Tongue (tissue), 1 donor: ENCODE measurements at regions not wholly inside any gene's neighbourhood (a gene's known extent, or its start where the extent isn't known, plus 50 kb on each side); places are given as distances from the start of the nearest gene placed in this dataset.

ENCODE experiments used
- DNase-seq: peaks from one replicate; pipeline ENCODE4 v3.0.0-alpha.2; 2015

- no peak for DNase-seq
Observed at GRCh38 chr6:15027472-15027871, 218.4 kb upstream of the JARID2 start.

- no peak for DNase-seq
Observed at GRCh38 chr6:15032015-15032414, 213.9 kb upstream of the JARID2 start.

GRCh38 chr6:15033850-15034203, 212.0 kb upstream of the JARID2 start:
- no peak for DNase-seq

- DNase-seq, result peak; percentile 86
Observed at GRCh38 chr6:15036690-15037245, 209.1 kb upstream of the JARID2 start.

GRCh38 chr6:15037253-15037652, 208.6 kb upstream of the JARID2 start:
- no peak for DNase-seq

GRCh38 chr6:15038013-15038791, 207.7 kb upstream of the JARID2 start:
- no peak for DNase-seq

GRCh38 chr6:15039136-15039535, 206.7 kb upstream of the JARID2 start:
- no peak for DNase-seq

- DNase-seq, result no peak
Observed at GRCh38 chr6:15042938-15043337, 202.9 kb upstream of the JARID2 start.

- DNase-seq, result no peak
Observed at GRCh38 chr6:15044146-15044882, 201.6 kb upstream of the JARID2 start.

GRCh38 chr6:15044948-15045347, 200.9 kb upstream of the JARID2 start:
- DNase-seq, result no peak

- peak; percentile 41 for DNase-seq
Observed at GRCh38 chr6:15046751-15047150, 199.1 kb upstream of the JARID2 start.

GRCh38 chr6:15048367-15048766, 197.5 kb upstream of the JARID2 start:
- DNase-seq, result no peak

- DNase-seq, result no peak
Observed at GRCh38 chr6:15058200-15059061, 187.4 kb upstream of the JARID2 start.

GRCh38 chr6:15061180-15061641, 184.7 kb upstream of the JARID2 start:
- DNase-seq, result peak; percentile 26

GRCh38 chr6:15061908-15062515, 183.9 kb upstream of the JARID2 start:
- DNase-seq, result peak; percentile 94

GRCh38 chr6:15062516-15063252, 183.2 kb upstream of the JARID2 start:
- DNase-seq, result peak; percentile 81

GRCh38 chr6:15063253-15063853, 182.5 kb upstream of the JARID2 start:
- DNase-seq, result peak; percentile 56

- DNase-seq, result no peak
Observed at GRCh38 chr6:15065261-15065989, 180.4 kb upstream of the JARID2 start.

GRCh38 chr6:15066089-15066758, 179.6 kb upstream of the JARID2 start:
- DNase-seq, result no peak
